ENCODE measurements at regions not wholly inside any gene's neighbourhood (a gene's known extent, or its start where the extent isn't known, plus 50 kb on each side); places are given as distances from the start of the nearest gene placed in this dataset.

DNA sequence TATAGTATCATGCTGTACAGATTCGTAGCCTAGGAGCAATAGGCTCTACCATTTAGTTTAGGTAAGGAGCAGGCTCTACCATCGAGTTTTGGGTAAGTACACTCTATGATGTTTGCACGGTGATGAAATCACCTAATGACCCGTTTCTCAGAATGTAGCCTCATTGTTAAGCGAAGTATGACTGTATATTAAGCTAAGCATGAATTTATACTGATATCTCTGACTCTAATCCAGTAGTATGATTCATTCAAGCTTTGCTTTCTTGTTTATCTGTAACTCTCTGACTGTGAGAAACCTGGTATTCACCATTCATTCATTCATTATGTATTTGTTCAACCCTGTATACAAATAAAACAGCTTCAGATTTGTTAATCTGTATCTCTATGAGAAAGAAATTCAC is 283.9 kb upstream of the PRICKLE1 start:
- TF ChIP-seq, protein P1, sequence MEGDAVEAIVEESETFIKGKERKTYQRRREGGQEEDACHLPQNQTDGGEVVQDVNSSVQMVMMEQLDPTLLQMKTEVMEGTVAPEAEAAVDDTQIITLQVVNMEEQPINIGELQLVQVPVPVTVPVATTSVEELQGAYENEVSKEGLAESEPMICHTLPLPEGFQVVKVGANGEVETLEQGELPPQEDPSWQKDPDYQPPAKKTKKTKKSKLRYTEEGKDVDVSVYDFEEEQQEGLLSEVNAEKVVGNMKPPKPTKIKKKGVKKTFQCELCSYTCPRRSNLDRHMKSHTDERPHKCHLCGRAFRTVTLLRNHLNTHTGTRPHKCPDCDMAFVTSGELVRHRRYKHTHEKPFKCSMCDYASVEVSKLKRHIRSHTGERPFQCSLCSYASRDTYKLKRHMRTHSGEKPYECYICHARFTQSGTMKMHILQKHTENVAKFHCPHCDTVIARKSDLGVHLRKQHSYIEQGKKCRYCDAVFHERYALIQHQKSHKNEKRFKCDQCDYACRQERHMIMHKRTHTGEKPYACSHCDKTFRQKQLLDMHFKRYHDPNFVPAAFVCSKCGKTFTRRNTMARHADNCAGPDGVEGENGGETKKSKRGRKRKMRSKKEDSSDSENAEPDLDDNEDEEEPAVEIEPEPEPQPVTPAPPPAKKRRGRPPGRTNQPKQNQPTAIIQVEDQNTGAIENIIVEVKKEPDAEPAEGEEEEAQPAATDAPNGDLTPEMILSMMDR (IDR thresholded peaks at IDR 0.05; ENCODE audit: poor library complexity), result no peak
- no peak for TF ChIP-seq EZH2 (IDR thresholded peaks at IDR 0.05; ENCODE audit: borderline replicate concordance)
